Hindlimb muscle (tissue), 1 donor: ENCODE measurements at regions not wholly inside any gene's neighbourhood (a gene's known extent, or its start where the extent isn't known, plus 50 kb on each side); places are given as distances from the start of the nearest gene placed in this dataset.

Experiments used
- DNase-seq: peaks from one replicate; pipeline ENCODE4 v3.0.0-alpha.2; 2013

- no peak for DNase-seq
These were observed 698.2 kb downstream of the REEP3 start for GRCh38 chr10:64219271-64220025.

DNA sequence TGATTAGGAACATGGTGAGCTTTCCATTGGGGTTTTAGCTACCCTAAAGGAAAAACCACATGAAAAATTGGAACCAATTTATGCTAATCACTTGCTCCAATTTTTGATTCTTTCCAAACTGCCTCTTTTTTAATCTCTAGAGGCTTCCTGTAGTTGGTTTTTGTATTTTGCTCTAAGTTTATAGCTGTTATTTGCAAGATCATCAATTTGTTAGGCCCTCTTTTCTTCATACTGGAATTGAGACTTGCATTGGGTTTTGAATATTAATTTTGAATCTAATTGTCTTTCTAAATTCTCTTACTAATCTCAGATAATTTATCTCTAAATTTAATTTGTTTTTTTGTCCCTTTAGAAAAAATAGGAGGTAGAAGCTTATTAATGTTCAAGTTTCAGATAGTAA is 713.3 kb downstream of the REEP3 start:
- no peak for DNase-seq

GRCh38 chr10:64257704-64258103 is 736.5 kb downstream of the REEP3 start:
- no peak for DNase-seq

DNA sequence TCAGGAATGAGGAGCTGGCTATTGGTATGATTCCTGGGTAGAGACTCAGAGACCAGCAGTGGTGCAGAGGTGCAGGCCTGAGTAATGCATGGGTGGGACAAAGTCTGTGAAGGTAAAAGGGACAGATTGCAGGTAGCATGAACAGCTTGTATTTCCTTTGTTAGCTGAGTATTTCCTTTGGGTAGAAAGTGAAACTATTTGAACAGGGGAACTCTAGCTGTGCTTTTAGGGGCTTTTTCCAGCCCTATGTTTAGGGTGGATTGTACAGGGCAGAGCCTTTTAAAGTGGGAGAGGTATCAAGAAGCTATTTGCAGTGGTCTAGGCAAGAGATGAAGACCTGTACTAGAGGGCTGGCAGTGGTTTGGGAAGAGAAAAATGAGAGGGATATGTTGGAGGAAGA is 739.9 kb downstream of the REEP3 start:
- no peak for DNase-seq

- DNase-seq = no peak
These were observed 740.5 kb downstream of the REEP3 start for GRCh38 chr10:64261676-64262075.

DNA sequence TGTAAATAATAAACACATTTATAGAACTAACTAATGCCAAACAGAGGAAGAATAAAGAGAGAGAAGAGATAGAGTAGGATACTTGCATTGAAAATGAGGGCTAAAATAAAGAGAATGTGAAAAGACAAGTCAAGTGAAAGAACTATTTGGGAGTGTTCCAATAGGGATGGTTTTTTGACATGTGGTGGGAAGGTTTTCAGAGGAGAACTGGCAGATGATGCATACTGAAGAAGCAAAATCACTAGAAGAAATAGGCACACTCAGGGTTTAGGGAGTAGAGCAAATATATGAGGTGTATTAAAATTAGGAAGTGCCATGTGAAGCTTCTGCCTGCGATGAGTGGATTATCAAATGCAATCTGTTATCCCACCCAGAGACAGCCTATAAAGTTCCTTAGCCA is 744.8 kb downstream of the REEP3 start:
- no peak for DNase-seq

DNA sequence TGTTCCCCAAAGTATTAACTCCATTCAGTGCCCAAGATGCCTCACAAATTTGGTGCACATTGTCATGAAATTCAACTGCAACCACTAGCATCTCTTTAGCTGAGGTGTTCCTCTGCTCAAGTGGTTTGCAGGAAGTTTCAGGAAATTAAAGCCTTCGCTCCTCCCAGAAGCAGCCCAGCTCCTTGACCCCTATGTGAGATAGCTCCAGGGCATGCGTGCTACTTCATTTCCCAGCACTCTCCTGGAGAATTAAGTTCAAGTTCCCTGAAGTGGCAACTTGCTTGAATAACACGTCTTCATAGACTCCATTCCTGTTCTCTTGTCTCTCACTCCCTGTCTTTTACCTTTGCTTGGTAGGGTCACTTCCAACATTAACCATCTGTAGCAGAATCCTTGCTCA is 750.3 kb downstream of the REEP3 start:
- DNase-seq = no peak

GRCh38 chr10:64271983-64272382 is 750.8 kb downstream of the REEP3 start:
- no peak for DNase-seq

GRCh38 chr10:64275001-64275400 is 753.8 kb downstream of the REEP3 start:
- no peak for DNase-seq

DNA sequence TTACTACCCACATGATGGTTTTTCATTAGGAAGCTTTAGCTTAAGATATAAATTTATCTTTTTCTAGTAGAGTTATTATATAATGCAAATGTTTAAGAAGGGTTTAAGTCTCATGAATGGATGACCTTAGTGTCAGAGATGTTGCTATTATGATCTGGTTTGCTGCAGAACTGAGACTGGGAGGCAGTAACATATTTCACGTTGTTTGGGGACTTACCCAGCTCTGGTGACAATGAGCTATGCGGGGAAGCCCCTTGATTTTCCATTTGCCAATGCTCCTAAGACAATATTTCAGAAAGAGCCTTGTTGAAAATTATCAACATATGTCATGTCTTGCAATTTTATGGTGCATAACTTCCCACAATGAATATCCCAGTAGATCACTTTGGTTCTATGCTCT is 754.6 kb downstream of the REEP3 start:
- DNase-seq = no peak

DNA sequence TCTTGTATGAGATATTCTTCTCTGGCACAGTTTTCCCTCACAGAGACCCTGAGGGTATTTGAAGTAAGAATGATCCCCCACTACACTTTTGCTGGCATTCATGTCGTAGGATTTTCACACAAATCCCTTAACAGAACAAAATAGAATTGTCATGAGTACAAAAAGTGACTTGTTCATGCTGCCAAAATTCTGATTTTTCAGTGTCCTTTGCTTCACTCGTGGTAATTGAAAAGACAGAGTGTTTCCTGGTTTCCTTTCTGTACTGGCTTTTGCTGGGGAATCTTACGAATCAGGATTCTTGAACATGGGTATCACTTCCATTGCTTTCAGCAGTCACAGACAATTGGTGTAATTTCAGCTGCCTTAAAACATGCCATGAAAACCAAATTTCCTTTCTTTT is 756.3 kb downstream of the REEP3 start:
- DNase-seq = peak; percentile 2

- no peak for DNase-seq
These were observed 762.4 kb downstream of the REEP3 start for GRCh38 chr10:64283621-64284020.

DNA sequence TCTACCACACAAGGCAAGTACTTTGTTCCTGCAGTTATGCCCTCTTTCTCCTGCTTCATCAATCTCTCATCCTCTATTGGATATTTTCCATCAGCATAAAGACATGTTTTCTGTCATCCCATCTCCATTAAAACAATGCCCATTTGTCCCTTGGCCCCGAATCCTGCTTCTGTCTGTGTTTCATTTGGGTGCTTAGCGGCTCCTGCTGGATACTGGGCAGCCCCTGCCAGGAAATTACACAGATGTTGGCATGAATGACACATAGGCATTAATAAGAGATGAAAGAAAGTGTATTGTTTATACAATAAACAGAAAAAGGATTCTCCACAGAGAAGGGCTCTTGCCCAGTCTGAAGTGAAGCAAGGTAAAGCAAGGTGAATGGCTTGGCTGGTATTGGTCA is 765.3 kb downstream of the REEP3 start:
- DNase-seq = no peak

GRCh38 chr10:64288404-64288803 is 767.2 kb downstream of the REEP3 start:
- DNase-seq = no peak

DNA sequence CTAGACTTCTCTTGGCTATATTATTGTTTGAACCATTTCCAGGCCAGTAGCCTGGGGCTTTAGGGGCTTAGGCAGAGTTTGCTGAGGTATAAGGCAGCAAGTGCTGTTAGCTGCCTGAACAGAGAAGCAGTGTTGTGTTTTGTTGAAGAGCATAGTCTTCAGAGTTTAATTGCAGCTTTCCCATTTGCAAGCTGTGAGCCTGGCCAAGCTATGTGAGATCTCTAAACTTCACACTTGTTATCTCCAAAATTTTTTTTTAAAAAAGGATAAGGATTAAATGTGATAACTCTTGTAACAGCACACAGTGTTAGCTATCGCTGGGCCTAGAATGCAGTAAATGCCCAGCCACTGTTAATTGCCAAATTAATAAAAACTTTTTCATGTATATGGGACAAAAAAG is 782.4 kb downstream of the REEP3 start:
- DNase-seq = no peak

- no peak for DNase-seq
These were observed 785.6 kb downstream of the REEP3 start for GRCh38 chr10:64306729-64307327.

DNA sequence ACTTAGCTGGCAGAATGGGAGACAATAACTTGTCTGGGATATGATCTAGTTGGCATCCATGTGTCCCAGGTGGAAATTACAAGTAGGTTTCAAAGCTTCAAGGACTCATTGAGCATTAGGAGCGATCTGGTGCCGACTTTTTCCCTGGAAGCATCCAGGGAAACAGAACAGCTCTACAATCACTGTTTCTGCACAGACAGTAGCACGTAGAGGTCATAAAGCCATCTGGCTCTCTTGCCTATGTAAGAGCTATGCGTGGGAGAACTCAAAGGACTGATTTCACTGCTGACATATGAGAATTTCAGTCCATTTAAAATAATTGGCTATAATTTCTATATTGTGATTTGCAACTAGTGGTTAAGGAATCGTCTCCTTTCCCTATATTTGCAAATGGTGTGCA is 791.7 kb downstream of the REEP3 start:
- no peak for DNase-seq

GRCh38 chr10:64313967-64314366 is 792.8 kb downstream of the REEP3 start:
- DNase-seq = no peak

DNA sequence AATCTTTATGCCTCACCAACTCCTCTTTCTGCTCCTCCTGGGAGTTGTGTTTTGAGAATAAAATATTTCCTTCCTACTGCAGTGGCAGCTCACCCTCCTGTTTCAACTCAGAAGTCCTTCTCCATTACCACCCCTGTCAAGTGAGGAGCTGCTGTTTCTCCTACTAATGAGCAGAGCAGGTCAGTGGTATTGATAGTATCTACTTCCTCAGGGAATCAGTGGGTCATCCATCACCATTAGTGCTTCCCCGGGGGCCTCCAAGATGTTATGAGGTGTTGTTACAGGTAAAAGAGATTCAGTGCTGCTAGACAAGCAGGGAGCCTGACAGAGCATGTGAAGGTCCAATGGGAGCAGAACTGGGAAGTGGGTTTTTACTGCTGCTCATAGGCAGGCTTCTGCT is 795.2 kb downstream of the REEP3 start:
- DNase-seq = no peak

GRCh38 chr10:64316833-64317232 is 795.6 kb downstream of the REEP3 start:
- no peak for DNase-seq

GRCh38 chr10:64320448-64320847 is 799.2 kb downstream of the REEP3 start:
- no peak for DNase-seq

DNA sequence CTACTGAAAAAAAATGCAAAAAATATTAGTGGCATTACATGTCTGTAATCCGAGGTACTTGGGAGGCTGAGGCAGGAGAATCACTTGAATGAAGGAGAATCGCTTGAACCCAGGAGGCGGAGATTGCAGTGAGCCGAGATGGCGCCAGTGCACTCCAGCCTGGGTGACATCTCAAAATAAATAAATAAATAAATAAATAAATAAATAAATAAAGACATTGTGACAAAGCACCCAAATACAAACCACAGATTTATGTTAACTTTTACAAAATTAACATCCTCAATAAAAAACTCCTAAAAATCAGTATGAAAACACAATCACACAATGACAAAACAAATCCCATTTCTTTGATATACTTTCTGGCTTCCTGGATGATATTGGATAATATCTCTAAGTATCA is 808.3 kb downstream of the REEP3 start:
- no peak for DNase-seq

- DNase-seq = no peak
These were observed 811.4 kb downstream of the REEP3 start for GRCh38 chr10:64332551-64332950.

GRCh38 chr10:64334084-64334483 is 812.9 kb downstream of the REEP3 start:
- no peak for DNase-seq

DNA sequence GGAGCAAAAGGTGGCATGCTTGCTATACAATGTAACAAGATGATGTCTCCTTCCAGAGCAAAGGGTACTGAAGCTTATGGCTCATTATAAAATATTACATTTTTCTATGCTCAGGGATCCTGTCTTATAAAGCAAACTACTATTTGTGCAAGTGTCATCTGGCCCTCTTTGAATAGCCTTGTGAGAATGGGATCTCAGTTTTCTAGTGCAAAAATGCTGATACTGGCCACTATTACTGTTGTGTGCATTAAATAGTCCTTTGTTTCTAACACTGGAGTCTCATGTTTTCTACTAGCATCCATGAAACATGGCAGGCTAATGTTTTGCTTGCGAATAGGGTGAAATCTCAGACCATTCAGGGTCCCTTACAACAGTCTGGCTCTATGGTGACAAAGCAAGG is 823.0 kb downstream of the REEP3 start:
- no peak for DNase-seq
